Transverse colon (tissue), 4 donors: ENCODE measurements at regions not wholly inside any gene's neighbourhood (a gene's known extent, or its start where the extent isn't known, plus 50 kb on each side); places are given as distances from the start of the nearest gene placed in this dataset.
"Not testable (repeated sequence)": the region's sequence is repeated elsewhere in the genome, so short reads cannot be mapped to it uniquely, and the experiment has no call there.

Experiments used
- CTCF ChIP-seq, 5 experiments: fragments of 200-600 bp in 3 of 5; fragments of 450-650 bp in 2 of 5; sonication (generic) in 3 of 5; IDR thresholded peaks; 1 replicate in 2 of 5; 2 replicates in 3 of 5; pipeline ENCODE4 v1.5.1; 2016 to 2017; ENCODE audit warnings: antibody characterized with exemption in 5 of 5, inconsistent platforms in 3 of 5, mild to moderate bottlenecking in 2 of 5, moderate library complexity in 1 of 5
- EP300 ChIP-seq: sonication (generic); formaldehyde crosslinking; IDR thresholded peaks from one replicate; pipeline ENCODE4 v1.6.1; 2017; ENCODE audit warnings: antibody characterized with exemption, low read depth
- POLR2A ChIP-seq: fragments of 450-650 bp; IDR thresholded peaks from one replicate; pipeline ENCODE4 v1.6.1; 2016; ENCODE audit warnings: antibody characterized with exemption, mild to moderate bottlenecking, moderate library complexity
- POLR2AphosphoS5 ChIP-seq, 3 donors: sonication (generic); formaldehyde crosslinking; IDR thresholded peaks; one replicate each; pipeline ENCODE4 v1.6.1; 2016; ENCODE audit warnings: antibody characterized with exemption in 3 of 3

DNA sequence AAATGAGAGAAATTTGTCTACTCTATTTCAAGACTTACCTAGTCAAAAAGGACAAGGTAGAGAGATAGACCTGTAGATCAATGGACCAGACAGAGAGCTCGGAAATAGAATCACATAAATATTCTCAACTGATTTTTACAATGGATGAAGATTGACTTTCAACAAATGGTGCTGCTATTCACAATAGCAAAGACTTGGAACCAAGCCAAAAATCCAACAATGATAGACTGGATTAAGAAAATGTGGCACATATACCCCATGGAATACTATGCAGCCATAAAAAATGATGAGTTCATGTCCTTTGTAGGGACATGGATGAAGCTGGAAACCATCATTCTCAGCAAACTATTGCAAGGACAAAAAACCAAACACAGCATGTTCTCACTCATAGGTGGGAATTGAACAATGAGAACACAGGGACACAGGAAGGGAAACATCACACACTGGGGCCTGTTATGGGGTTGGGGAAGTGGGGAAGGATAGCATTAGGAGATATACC is 1128.2 kb downstream of the UQCRFS1 start:
- not testable (repeated sequence) for TF ChIP-seq CTCF (IDR thresholded peaks at IDR 0.05); POLR2AphosphoS5 (IDR thresholded peaks at IDR 0.05); POLR2A; EP300
